OCI-M2 (cell line): ENCODE measurements at regions not wholly inside any gene's neighbourhood (a gene's known extent, or its start where the extent isn't known, plus 50 kb on each side); places are given as distances from the start of the nearest gene placed in this dataset.
"Not testable (repeated sequence)": the region's sequence is repeated elsewhere in the genome, so short reads cannot be mapped to it uniquely, and the experiment has no call there.

ENCODE experiments used
- DNase-seq: peaks from one replicate; lab custom pipeline; 2025; ENCODE audit not compliant: unreplicated experiment; lab: John Stamatoyannopoulos, UW

DNA sequence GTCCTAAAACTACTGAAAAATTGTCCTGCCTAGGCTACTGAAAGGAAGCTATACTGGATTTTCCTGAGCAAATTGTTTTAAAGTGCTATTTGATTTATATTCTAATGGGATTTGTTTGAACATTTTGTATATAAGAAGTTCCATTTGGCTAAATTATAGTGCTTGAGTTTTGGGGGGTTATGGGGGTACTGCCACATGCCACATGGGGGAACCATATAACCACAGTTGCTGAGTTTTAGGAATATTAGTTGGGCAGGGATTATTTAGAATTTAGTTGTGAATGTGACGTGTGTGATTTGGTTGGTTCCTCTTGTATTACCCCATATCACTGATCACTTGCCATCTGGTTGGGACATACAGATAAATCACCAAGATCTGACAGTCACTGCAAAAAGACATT is 224.5 kb upstream of the TAPT1 start:
- no peak for DNase-seq

DNA sequence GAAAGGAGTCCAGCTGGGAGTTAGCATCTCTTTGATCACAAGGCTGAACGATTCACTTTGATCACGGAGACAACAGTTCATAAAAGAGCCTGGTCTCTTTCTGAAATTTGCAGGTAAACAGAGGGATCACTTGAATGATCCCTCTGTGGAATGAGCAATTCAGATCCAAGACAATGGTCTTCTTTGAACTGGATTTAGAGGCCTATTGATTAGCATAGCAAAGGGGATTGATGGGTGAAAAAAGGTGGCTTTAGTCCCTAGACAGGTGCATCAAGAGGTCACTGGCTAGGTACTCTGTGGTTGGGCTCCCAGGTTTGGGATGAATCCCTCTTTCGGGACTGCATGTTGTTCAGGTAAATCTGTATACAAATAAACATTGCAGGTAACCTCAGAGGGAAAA is 223.8 kb upstream of the TAPT1 start:
- DNase-seq, result no peak

DNA sequence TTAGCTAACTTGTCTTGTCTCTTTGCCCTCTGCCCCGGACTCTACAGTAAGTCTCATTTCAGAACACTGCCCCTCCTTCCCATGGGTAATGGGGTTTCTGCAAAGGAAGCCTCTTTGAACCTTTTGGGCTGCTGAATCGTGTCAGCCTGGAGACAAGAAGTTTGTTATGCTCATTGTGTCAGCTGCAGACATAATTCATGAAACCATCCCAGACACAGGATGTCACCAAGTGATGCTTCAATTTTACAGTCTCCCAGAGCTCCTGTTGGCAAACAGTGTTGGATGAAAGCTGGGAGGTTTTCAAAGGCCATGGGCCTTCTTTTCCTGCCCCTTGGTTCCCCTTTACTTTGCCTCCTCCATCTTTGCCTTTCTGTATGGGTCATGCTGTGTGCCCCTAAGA is 223.1 kb upstream of the TAPT1 start:
- DNase-seq, result no peak

DNA sequence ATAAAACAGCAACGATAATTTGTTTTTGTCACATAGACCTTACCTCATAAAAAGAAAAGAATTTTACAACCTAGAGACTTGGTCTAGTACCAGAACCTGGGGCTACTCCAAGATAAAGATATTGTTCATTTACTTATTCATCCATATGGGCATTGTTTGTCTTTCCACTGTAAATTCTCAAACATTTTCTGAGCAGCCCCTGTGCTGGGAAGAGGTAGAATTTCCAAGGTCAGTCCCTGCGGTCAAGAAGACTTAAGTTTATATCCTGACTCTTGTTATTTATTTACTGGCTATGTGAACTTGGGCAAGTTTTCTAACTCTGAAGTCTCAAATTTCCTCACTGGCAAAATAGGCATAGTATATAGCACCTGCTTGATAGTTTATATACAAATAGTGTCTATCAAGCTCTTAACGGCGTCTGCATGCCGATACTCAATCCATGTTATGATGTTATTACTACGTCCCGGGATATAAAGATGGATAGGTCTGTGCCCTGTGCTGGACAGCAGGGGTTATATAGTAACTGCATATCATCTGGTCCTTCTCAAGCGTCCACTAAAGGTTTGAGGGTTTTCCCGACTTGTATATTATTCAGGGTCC is 222.1 kb upstream of the TAPT1 start:
- no peak for DNase-seq

DNA sequence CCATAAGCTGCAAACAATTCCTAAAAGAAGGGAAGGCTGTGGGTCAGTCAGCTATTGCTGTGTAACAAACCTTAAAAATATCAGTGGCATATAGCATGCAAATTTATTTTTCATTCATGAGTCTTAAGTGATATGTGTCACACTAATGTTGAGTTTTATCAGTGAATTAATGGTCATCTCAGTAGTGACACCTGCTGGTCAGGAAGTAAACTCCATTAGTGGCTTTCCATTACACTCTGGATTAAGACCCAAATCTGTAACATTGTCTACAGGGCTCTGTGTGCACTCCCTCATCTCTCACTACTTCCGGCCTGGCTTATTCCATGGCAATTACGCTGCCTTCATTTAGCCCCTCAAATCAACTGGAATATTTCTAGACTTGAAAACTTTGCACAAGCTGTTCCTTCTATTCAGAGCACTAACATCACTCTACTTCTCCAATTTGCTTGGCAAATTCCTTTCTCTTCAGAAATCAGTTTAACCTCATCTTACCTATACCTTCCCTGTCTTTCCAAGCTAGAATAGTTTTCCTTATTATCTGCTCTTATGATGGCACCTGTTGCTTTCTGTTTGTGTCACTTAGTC is 217.3 kb upstream of the TAPT1 start:
- DNase-seq, result no peak

DNA sequence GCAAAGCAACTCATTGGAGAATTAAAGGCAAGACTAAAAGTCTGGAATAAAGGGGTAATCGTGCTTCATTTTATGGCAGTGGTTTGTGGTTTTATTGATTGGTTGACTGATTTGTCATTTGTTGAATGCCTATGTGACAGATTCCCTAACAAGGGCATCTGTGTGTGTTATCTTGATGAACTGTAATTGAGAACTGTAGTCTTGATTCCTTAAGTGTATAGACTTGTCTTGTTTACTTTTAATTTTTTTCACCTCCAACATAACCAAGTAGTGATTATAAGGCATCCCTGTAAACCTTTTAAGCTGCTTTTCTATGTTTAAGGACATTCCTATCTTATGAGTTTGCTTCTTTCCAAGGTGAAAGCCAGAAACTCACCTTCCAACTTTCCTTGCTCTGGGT is 216.0 kb upstream of the TAPT1 start:
- no peak for DNase-seq

DNA sequence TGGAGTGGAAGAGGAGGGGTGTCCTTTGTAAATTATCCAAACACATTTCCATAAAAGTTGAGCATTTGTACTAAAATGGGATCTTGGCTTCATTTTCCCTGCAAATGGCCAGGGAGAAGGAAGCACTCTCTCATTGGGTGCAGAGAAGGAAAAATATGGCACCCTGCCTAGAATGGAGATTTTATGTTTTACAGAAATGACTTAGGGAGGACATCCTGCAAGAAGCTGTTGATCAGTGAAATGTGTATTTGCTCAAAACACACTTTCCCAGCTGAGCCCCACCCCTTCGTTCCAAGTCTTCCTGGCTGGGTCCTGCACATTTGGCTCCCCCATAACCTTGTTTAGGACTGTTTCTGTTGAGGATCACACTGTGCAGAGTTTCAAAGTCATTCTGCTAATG is 213.5 kb upstream of the TAPT1 start:
- DNase-seq, result no peak

DNA sequence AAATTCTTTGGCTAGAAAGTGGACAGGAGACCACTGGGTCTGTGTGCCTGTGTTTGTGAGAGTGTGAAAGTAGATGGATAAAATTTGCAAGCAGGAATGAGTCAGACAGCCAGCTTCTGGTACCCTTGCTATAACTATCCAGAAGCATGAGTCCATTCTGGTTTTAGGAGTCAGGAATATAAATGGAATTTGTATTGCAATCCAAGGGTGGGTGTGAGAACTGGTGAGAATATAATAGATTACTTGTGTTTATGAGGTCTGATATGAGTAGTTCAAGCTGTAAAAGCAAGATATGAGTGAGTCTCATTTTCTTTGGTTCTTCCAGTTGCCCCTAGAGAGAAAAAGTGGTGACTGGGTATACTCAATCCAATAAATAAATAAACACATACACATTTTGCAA is 212.7 kb upstream of the TAPT1 start:
- no peak for DNase-seq

DNA sequence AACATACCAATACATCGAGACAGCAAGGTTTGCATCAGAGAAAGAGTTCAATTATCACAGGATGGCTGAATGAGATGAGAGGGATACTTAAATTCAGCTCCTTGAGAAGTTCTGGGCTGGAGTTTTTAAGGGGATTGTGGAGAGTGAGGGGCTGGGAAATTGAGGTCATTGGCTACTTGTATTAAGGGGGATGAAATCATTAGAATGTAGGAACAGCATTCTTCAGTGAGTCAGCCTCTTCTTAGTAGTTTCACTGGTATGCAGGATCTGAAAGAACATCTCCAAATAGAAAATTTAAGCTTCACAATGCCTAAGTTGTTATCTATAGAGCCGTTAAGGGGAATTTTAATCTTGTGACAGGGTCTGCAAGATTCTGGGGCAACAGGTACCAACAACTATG is 211.6 kb upstream of the TAPT1 start:
- DNase-seq, result no peak

DNA sequence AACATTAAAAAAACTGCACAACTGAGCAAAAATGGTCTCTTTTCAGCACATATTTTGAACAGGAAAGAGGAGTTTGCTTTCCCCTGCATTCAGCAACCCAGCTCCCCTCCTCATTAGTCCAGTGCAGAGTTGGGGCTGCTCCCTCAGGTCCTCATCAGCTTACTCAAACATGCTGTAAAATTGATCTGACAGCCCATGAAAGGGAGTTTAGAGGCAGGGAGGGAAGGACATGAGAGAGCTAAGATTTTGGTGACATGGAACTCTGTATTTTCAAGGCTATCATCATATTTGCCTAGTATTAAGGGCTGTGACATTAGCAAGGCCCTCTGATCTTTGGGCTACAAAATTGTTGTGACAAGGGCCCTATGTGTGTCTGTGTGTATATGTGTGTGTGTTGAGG is 205.6 kb upstream of the TAPT1 start:
- DNase-seq, result no peak

DNA sequence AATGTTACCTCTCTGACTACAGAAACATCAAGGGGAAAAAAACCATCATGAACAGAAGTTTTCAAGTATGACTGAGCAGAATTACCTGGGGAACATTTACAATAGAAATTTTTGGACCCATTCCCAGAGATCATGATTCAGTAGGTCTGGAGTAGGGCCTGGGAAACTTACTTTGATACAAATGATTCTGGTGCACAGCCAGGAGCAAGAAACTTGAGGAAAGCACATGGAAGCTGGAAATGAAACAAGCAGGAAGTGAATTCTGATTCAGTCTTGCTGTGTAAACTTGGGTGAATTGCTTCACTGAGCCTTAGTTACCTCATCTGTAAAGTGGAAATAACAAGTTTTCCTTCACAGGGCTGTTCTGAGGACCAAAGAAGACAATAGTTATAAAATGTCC is 192.5 kb upstream of the TAPT1 start:
- no peak for DNase-seq

DNA sequence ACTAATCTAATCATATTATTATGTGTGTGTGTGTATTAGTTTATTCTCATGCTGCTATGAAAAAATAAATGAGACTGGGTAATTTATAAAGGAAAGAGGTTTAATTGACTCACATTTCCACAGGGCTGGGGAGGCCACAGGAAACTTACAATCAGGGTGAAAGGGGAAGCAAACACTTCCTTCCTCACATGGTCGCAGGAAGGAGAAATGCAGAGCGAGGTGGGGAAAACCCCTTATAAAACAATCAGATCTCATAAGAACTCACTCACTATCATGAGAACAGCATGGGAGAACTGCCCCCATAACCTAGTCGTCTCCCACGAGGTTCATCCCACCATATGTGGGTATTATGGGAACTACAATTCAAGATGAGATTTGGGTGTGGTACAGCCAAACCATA is 190.9 kb upstream of the TAPT1 start:
- DNase-seq, result no peak

DNA sequence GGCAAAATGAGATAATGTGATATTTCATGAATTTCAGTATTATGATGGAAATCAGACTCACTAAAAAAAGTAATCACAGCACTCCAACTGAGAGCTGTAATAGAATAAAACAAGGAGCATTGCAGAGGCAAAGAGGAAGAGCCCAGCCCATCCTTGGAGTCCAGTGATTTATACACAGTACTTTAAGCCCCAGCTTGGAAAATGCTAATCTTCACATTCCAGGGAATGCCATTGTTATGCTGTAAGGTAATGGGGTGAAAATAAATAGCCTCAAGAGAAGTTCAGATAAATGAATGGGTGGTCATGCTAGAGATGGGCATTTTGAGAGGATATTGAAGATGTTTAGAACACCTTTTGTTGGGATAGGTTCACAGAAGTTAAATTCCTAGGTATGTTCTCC is 190.3 kb upstream of the TAPT1 start:
- DNase-seq, result no peak

DNA sequence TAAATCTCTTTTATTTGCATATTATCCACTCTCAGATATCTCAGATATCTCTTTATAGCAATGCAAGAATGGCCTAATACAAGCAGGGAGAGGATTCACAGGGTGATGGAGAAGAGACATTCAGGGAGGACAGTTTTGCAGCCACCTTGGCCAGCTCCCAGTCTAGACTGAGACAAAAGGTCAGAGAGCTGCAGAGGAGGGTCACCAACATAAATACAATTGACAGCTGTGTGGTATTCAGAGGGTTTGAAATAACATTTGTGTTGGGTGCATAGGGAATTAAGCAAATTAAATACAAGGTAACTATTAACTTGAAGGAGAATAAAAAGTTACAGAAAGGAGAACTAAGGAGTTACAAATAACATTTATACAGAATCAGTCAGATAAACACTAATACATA is 189.5 kb upstream of the TAPT1 start:
- no peak for DNase-seq

DNA sequence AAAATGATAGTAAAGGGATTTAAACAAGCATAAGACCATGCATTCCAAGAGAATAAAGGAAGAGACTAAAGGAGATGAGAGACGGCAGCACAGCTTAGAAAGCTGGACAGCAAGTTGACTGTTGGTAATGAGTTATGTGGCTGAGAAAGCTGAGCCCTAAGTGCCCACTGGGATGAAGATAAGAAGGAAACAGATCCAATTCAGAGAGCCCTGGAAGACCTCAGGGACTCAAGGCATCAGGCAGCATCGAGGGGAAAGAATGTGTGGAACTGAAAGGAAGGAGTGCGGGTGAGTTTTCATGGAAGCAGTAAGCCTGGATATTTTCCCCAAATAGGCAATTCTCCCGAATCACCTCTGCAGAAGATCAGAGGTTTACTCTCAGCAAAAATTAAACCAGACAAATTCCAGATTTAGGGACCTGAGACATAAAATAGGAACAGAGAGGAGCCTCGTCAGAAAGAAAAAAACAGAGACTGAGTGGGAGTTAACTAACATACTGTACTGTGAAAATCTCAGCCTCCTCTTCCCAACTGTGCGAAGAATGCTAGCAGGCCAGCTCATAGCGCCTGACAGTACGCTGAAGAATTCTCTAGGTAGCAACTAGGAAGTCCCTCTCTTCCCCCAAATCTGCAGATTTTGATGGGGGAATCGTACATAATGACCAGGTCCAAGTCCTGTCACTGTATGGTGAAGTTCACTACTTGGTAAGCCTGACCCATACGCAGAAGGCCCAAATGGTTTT is 187.7 kb upstream of the TAPT1 start:
- DNase-seq, result no peak

DNA sequence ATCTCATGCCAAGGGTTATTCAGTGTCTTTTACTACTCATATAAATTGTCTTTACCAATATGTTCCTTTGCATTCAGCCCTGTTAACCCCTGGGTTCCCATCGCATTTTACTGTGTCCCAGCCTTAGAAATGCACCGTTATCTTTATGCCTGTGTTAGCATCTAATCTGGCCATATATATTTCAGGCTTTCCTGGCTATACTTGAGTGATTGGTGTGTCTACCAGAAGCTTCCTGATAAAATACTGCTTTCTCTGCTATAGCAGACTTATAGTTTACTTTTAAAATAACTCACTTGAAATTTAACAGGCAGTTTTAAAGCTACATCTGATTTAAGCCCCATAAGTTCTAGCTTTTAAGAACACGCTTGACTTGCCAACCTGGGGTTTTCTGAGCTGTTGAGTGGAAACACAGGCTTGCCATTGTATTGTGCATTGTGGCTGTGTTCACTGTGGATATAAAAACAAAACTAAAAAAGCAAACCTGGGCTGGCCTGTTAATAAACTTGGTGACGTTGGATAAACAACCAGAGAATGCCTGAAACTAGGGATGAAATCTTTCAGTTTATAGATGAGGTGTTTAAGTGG is 185.3 kb upstream of the TAPT1 start:
- no peak for DNase-seq

DNA sequence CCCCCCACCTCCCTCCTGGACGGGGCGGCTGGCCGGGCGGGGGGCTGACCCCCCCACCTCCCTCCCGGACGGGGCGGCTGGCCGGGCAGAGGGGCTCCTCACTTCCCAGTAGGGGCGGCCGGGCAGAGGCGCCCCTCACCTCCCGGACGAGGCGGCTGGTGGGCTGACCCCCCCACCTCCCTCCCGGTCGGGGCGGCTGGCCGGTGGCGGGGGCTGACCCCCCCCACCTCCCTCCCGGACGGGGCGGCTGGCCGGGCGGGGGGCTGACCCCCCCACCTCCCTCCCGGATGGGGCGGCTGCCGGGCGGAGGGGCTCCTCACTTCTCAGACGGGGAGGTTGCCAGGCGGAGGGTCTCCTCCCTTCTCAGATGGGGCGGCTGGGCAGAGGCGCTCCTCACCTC is 166.9 kb upstream of the TAPT1 start:
- not testable (repeated sequence) for DNase-seq

DNA sequence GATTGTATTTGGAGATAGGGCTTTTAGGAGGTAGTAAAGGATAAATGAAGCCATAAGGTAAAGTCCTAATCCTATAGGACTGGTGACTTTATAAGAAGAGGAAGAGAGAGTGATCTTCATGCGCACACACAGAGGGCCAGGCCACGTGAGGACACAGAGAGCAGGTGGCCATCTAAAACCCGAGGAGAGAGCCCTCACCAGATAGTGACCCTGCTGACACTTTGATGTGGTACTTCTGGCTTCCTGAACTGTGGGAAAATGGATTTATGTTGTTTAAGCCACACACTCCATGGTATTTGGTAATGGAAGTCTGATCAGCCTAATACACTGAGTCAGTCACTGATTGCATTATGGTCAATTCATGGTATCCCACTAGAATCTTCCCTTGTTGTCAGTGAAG is 164.9 kb upstream of the TAPT1 start:
- no peak for DNase-seq

DNA sequence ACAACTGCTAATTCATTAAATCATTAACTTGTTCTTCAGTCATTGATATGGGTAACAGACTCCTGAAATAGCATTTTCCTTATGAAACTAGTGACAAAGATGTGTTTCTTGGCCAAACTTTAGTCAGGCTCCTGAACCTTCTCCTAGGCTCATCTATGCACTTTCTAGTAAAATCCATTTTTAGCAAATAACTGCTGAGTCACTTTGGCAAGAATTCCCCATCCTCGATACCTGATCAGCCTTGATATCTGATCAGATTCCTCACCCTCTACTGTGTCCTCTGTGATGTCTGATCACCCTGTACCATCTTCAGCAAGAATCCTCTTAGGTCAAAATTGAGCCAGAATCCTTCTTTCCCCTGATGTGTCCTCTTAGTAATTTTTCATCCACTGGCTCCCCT is 161.2 kb upstream of the TAPT1 start:
- DNase-seq, result no peak

DNA sequence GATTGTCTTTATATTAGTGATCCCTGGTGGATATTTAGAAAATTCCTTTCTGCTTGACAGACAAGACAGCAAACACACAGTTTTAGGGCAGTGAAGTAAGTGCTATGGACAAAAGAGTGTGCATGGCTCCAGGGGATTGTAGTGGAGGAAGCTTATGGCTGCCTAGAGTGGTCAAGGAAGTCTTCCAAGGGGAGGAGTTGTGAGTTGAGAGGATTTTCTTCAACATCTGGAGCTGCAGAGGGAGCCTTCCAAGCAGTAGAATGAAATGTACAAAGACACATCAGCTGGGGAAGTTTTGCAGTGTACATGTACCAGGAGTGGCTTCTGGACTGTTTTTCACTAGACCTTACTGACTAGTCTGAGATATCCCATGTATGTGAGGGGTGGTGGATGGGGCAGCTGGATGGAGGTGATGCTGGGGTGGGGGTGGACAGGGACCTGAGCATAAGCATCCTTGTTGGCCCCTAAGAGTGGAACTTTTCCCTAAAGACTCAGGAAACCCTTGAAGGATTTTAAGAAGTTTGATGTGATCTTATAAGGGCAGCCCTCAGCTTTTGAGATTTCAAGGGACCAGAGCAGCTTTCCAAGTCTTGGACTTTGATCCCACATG is 160.5 kb upstream of the TAPT1 start:
- no peak for DNase-seq

DNA sequence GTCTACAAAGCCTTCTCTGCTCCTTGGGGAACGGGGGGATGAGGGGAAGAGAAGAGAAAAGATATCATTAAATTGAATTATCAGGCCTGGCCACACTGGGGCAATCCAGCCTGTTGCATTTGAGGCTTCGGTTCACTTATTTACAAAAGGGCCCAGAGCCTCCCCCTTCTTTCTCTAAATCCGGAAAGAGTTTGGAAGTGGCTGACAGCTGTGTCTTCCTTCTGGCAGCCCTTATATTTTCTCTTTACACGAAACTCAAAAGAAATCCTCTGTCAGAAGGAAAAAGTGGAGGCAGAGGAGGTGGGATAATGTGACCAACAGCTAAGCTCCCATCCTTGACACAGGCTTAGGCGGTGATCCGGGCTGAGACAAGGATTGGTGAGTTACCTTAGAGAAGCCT is 158.3 kb upstream of the TAPT1 start:
- DNase-seq, result no peak

DNA sequence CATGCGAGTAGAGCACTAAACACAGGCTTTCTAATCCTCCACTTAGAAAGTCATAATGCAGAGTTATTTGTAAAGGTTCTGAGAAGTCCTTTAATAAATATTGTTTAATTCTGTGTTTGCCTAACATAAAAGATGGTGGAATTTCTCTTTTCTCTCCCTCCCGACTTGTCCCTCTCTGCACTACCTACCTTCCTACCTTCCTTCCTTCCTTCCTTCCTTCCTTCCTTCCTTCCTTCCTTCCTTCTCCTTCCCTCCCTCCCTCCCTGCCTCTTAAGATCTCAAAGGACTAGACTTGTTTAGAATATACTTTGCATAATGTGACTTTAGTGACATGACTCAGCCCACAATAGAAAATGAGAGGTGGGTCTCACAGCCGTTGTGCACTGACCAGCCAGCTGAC is 156.3 kb upstream of the TAPT1 start:
- no peak for DNase-seq
